Fibroblast of skin of back (primary cell): ENCODE measurements at regions not wholly inside any gene's neighbourhood (a gene's known extent, or its start where the extent isn't known, plus 50 kb on each side); places are given as distances from the start of the nearest gene placed in this dataset.

Source experiments
- DNase-seq: peaks from one replicate; pipeline ENCODE4 v3.0.0-alpha.2; 2013

GRCh38 chr18:38996056-38996455, 1430.5 kb upstream of the CELF4 start:
- no peak for DNase-seq

- DNase-seq, result no peak
These were observed 1427.7 kb upstream of the CELF4 start for GRCh38 chr18:38993342-38993741.

- no peak for DNase-seq
These were observed 1419.4 kb upstream of the CELF4 start for GRCh38 chr18:38984968-38985367.

- no peak for DNase-seq
These were observed 1416.5 kb upstream of the CELF4 start for GRCh38 chr18:38982072-38982471.

- DNase-seq, result no peak
These were observed 1415.8 kb upstream of the CELF4 start for GRCh38 chr18:38981389-38981788.

GRCh38 chr18:38980420-38980819, 1414.8 kb upstream of the CELF4 start:
- DNase-seq, result no peak

GRCh38 chr18:38972571-38972970, 1407.0 kb upstream of the CELF4 start:
- DNase-seq, result no peak

GRCh38 chr18:38971881-38972280, 1406.3 kb upstream of the CELF4 start:
- no peak for DNase-seq

GRCh38 chr18:38966841-38967240, 1401.2 kb upstream of the CELF4 start:
- DNase-seq, result peak; percentile 1

- no peak for DNase-seq
These were observed 1398.5 kb upstream of the CELF4 start for GRCh38 chr18:38963943-38964660.

GRCh38 chr18:38961880-38962279, 1396.3 kb upstream of the CELF4 start:
- no peak for DNase-seq

GRCh38 chr18:38957736-38958135, 1392.1 kb upstream of the CELF4 start:
- no peak for DNase-seq

GRCh38 chr18:38956068-38956467, 1390.5 kb upstream of the CELF4 start:
- DNase-seq, result no peak

- DNase-seq, result no peak
These were observed 1386.0 kb upstream of the CELF4 start for GRCh38 chr18:38951633-38952032.

- no peak for DNase-seq
These were observed 1382.8 kb upstream of the CELF4 start for GRCh38 chr18:38948436-38948835.

- no peak for DNase-seq
These were observed 1378.9 kb upstream of the CELF4 start for GRCh38 chr18:38944446-38945024.

- DNase-seq, result no peak
These were observed 1376.3 kb upstream of the CELF4 start for GRCh38 chr18:38941711-38942561.

- DNase-seq, result peak; percentile 66
These were observed 1375.4 kb upstream of the CELF4 start for GRCh38 chr18:38940863-38941531.

GRCh38 chr18:38940475-38940862, 1374.9 kb upstream of the CELF4 start:
- no peak for DNase-seq

- DNase-seq, result no peak
These were observed 1368.4 kb upstream of the CELF4 start for GRCh38 chr18:38933910-38934510.

GRCh38 chr18:38933322-38933721, 1367.7 kb upstream of the CELF4 start:
- DNase-seq, result no peak

- DNase-seq, result no peak
These were observed 1367.2 kb upstream of the CELF4 start for GRCh38 chr18:38932752-38933151.

- no peak for DNase-seq
These were observed 1366.1 kb upstream of the CELF4 start for GRCh38 chr18:38931754-38932050.
